Stimulated activated naive B cell treated with anti-CD40 and anti-IgM and Interleukin-4, amounts not matched to agents 10 μg/mL and 1 μg/mL and 100 μg/mL, for 72 hours (primary cell): ENCODE measurements at regions not wholly inside any gene's neighbourhood (a gene's known extent, or its start where the extent isn't known, plus 50 kb on each side); places are given as distances from the start of the nearest gene placed in this dataset.

Experiments
- ATAC-seq, 2 donors: fragments of 150-1000 bp; cut with Tn5 transposase; replicated peaks; 2 replicates each; pipeline ENCODE4 v1.10.0; 2021; ENCODE audit warnings: moderate library complexity in 1 of 2
- DNase-seq: peaks from one replicate; pipeline ENCODE4 v3.0.0; 2021
- H3K27ac Mint-ChIP-seq: one replicate; pipeline ENCODE4 v1.8.0; 2022; ENCODE audit warnings: mild to moderate bottlenecking, mixed read lengths
- H3K27me3 Mint-ChIP-seq, 2 donors: one replicate each; pipeline ENCODE4 v1.8.0; 2022; ENCODE audit warnings: mixed read lengths in 2 of 2
- H3K36me3 Mint-ChIP-seq, 2 donors: one replicate each; pipeline ENCODE4 v1.8.0; 2022; ENCODE audit warnings: mixed read lengths in 2 of 2, mild to moderate bottlenecking in 1 of 2
- H3K4me1 Mint-ChIP-seq, 2 donors: one replicate each; pipeline ENCODE4 v1.8.0; 2022; ENCODE audit warnings: mixed read lengths in 2 of 2, mild to moderate bottlenecking in 1 of 2
- H3K4me3 Mint-ChIP-seq, 2 donors: one replicate each; pipeline ENCODE4 v1.8.0; 2022; ENCODE audit warnings: mild to moderate bottlenecking in 2 of 2, mixed read lengths in 2 of 2, moderate library complexity in 1 of 2
- H3K9me3 Mint-ChIP-seq, 2 donors: one replicate each; pipeline ENCODE4 v1.8.0; 2022; ENCODE audit warnings: mixed read lengths in 2 of 2, mild to moderate bottlenecking in 1 of 2

DNA sequence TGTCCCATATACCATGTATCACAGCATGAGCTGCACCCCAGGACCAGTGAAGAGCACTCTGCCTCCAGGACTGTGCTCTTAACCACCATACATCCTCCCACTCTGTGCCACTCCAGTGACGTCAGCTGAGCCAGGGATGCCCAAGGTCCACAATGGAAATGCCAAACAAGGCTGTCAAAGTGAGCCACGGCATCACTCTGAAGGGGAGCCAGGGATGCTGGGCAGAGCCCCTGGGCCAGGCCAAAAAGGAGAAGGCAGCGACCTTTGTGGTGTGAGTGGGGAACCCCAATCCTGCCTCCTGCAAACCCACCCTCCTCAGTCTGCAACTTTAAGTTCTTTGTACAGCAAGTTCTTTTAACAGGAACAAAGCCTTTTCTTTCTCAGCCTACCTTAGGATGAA lies 242.7 kb downstream of the SYK start:
- no peaks in the 10 kb centered on the region for H3K36me3 Mint-ChIP-seq
- H3K27me3 Mint-ChIP-seq, result peaks cover 15 to 36% of the 10 kb centered on the region in 2 donors
- H3K27ac Mint-ChIP-seq, result no peak overlapping the region
- DNase-seq, result no peak
- peaks cover 20 to 22% of the 10 kb centered on the region in 2 donors for H3K4me1 Mint-ChIP-seq
- peaks cover 0 to 5% of the 10 kb centered on the region in 2 donors for H3K9me3 Mint-ChIP-seq
- no peak overlapping the region for H3K4me3 Mint-ChIP-seq
- ATAC-seq, result peak; percentile 44 to 45

DNA sequence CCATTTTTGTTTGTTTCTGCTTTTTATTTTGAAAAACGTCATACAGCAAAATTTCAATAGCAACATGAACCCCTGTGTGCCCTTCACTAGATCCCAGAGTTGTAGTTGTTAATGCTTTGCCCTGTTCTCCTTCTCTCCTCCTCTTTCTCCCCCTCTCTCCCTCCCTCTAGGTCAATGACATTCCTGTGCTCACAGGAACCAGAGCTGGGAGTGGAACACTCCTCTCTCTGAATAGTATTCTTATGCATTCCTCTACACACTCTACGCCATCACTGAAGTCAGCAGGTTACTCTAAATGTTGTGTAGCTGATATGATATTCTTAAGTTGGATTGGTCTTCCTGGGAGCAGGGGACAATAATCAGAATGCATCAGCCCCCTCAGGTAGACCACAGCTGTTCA lies 243.4 kb downstream of the SYK start:
- peaks cover 20 to 40% of the 10 kb centered on the region in 2 donors for H3K27me3 Mint-ChIP-seq
- H3K4me1 Mint-ChIP-seq, result peaks cover 20 to 22% of the 10 kb centered on the region in 2 donors
- ATAC-seq, result no peak
- no peak for DNase-seq
- peaks cover 0 to 5% of the 10 kb centered on the region in 2 donors for H3K9me3 Mint-ChIP-seq
- no peaks in the 10 kb centered on the region for H3K36me3 Mint-ChIP-seq
- H3K4me3 Mint-ChIP-seq, result no peak overlapping the region
- H3K27ac Mint-ChIP-seq, result peak overlapping the region; percentile 69

DNA sequence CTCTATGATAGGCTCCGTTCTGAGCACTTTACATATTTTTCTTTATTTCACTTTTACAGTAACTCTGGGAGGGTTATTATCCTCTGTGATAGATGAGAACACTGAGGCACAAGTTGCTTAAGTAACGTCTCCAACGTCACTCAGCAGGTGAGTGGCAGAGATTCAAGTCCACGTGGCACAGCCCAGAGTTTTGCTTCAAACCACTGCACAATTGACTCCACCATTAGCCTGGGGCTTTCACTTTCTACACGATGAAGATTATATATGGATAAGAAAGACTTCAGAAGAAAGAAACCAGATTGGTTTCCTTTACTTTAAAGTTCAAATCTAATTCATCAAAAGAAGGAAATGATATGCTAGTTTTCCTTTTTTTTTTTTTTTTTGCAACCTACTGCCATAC lies 245.9 kb downstream of the SYK start:
- no peaks in the 10 kb centered on the region for H3K36me3 Mint-ChIP-seq
- H3K4me3 Mint-ChIP-seq, result no peak overlapping the region
- ATAC-seq (peak; percentile 59 to 70), DNase-seq (no peak)
- H3K27ac Mint-ChIP-seq, result no peak overlapping the region
- H3K4me1 Mint-ChIP-seq, result peaks cover 16 to 22% of the 10 kb centered on the region in 2 donors
- H3K9me3 Mint-ChIP-seq, result no peaks in the 10 kb centered on the region
- peaks cover 31 to 49% of the 10 kb centered on the region in 2 donors for H3K27me3 Mint-ChIP-seq

DNA sequence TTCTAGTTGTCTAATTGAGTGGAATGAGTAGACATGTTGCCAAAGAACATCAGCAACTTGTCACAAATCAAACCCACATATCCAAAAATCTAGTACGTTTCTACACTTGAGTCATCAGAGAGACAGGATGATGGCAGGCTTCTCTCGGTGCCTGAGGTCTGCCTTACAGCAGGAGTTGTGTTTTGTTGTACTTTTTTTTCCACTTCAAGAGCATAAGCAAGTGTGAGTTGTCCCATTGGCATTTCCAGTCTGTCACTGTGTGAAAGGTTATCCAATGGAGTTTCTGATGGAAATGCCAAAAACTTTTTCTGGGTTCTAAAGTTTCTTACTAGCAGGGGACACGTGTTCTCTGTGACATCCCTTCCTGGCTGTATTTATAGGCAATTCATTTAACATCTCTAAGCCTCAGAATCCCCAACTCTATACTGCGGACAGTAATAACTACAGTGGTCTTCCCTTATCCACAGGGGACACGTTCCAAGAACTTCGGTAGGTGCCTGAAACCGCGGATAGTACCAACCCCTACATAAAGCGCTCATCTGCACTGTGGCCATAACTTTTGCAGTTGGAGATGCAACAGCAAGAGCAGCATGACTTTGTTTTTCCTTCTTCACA lies 246.5 kb downstream of the SYK start:
- Mint-ChIP-seq H3K36me3 (no peaks in the 10 kb centered on the region), H3K27ac (peak overlapping the region; percentile 3), H3K4me1 (peaks cover 16 to 27% of the 10 kb centered on the region in 2 donors), H3K9me3 (no peaks in the 10 kb centered on the region), H3K4me3 (no peak overlapping the region), H3K27me3 (peaks cover 31 to 49% of the 10 kb centered on the region in 2 donors)
- ATAC-seq, result peak; percentile 71 to 80
- DNase-seq, result no peak

DNA sequence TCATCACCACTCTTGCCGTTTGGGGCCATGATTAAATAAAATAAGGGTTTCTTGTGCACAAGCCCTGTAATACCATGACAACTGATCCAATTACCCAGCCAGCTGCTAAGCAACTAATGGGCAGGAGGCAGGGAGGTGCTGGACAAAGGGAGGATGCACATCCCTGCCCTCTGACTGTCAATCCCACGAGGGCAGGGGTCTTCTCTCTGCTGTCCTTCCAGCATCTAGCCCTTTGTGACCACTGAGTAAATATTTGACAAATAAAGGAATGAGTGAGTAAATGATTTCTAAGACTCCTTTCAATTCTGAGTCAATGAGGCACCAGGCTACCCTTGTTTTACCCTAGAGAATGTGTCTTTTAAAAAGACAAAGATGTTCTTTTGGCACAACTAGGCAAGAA lies 247.1 kb downstream of the SYK start:
- H3K9me3 Mint-ChIP-seq, result no peaks in the 10 kb centered on the region
- DNase-seq (no peak), ATAC-seq (no peak)
- peaks cover 14 to 24% of the 10 kb centered on the region in 2 donors for H3K4me1 Mint-ChIP-seq
- no peak overlapping the region for H3K4me3 Mint-ChIP-seq
- no peak overlapping the region for H3K27ac Mint-ChIP-seq
- peaks cover 31 to 45% of the 10 kb centered on the region in 2 donors for H3K27me3 Mint-ChIP-seq
- no peaks in the 10 kb centered on the region for H3K36me3 Mint-ChIP-seq

DNA sequence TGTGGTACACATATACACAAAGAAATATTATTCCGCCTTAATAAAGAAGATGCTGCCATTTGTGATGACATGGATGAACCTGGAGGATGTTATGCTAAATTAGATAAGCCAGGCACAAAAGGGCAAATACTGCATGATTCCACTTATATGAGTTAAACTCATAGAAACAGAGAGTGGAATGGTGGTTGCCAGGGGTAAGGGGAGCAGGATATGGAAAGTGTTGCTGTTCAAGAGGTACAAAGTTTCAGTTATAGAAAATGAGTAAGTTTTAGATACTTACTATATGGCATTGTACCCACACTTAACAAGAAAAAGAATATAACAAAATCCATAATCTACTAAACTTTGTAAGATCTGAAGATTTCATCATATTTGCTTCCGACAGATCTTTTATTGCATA lies 252.2 kb downstream of the SYK start:
- H3K4me1 Mint-ChIP-seq, result peaks cover 10 to 35% of the 10 kb centered on the region in 2 donors
- peaks cover 16 to 17% of the 10 kb centered on the region in 2 donors for H3K27me3 Mint-ChIP-seq
- no peaks in the 10 kb centered on the region for H3K36me3 Mint-ChIP-seq
- no peak for ATAC-seq
- no peaks in the 10 kb centered on the region for H3K9me3 Mint-ChIP-seq
- H3K27ac Mint-ChIP-seq, result no peak overlapping the region
- H3K4me3 Mint-ChIP-seq, result no peak overlapping the region
- DNase-seq, result no peak

DNA sequence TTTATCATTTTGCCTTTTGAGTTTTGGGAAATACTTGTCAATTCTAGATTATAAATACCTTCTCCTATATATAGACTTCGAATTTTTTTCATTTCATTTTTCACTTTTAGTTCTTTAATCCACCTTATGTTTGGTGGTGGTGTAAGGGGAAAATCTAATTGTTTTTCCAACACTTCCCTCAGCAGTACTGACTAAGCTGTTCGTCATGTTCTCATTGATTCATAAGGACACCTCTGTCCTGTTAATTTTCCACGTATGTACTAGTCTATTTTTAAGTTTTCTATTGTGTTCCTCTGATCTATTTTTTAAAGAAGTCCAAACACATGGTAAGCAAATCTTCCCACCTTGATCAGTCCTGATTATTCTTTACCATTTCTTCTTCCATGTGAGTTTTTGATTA lies 254.2 kb downstream of the SYK start:
- DNase-seq (no peak), ATAC-seq (no peak)
- Mint-ChIP-seq H3K27ac (no peak overlapping the region), H3K4me3 (no peak overlapping the region), H3K9me3 (no peaks in the 10 kb centered on the region), H3K27me3 (peaks cover 1 to 3% of the 10 kb centered on the region in 2 donors), H3K4me1 (peaks cover 14 to 41% of the 10 kb centered on the region in 2 donors), H3K36me3 (no peaks in the 10 kb centered on the region)

DNA sequence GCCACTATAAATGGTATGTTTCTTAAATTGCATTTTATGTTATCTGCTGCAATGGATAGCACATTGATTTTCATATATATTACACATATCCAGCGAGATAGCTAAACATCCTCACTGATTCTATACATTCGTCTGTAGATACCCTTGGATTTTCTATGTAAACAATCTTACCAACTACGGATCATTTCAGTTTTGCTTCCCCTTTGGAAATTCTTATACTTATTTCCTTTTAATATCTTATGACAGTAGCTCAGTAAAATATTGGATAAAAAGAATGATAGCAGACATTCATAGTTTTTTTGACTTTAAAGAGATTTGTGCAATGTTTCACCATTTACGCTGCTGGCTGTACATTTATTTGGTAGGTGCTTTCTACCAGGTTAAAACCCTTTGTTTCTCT lies 254.9 kb downstream of the SYK start:
- H3K4me1 Mint-ChIP-seq, result peaks cover 20 to 47% of the 10 kb centered on the region in 2 donors
- H3K27ac Mint-ChIP-seq, result no peak overlapping the region
- DNase-seq (no peak), ATAC-seq (peak; percentile 45 to 57)
- no peaks in the 10 kb centered on the region for H3K9me3 Mint-ChIP-seq
- no peak overlapping the region for H3K4me3 Mint-ChIP-seq
- H3K27me3 Mint-ChIP-seq, result no peaks in the 10 kb centered on the region
- no peaks in the 10 kb centered on the region for H3K36me3 Mint-ChIP-seq

DNA sequence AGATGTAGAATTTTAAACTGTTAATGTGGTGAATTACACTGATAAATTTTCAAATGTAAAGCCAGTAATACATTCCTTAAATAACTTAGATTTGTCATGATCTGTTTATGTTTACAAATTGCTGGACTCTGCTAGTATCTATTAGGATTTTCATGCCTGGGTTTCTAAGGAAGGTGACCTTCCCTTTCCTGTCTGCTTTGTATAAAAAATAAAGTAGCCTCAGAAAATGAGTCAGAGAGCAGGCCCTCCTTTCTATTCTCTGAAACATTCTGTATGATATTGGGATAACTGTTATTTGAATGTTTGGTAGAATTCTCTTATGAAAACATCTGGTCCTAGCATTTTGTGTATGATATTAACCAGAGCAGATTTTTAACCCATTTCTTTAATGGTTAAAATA lies 255.3 kb downstream of the SYK start:
- no peaks in the 10 kb centered on the region for H3K27me3 Mint-ChIP-seq
- ATAC-seq (peak; percentile 49 to 60), DNase-seq (no peak)
- no peak overlapping the region for H3K4me3 Mint-ChIP-seq
- H3K9me3 Mint-ChIP-seq, result no peaks in the 10 kb centered on the region
- no peaks in the 10 kb centered on the region for H3K36me3 Mint-ChIP-seq
- H3K4me1 Mint-ChIP-seq, result peaks cover 24 to 52% of the 10 kb centered on the region in 2 donors
- no peak overlapping the region for H3K27ac Mint-ChIP-seq

DNA sequence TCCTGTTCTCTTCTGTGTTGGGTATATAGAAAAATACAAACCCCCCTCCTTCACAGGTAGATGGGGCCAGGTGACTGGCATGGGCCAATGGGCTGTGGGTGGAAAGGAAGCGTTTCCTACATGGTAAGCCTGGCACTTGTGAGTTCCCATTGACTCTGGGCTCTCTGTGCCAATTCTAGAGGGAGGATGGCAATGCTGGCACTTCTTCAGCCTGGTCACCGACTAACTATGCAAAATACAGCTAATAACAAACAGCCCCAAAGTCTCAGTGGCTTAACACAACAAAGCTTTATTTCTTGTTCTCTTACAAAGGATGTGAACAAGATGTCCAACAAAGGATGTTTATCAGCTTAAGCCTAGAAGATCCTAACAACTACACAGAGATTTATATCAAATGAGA lies 258.1 kb downstream of the SYK start:
- Mint-ChIP-seq H3K27me3 (no peaks in the 10 kb centered on the region), H3K4me3 (no peak overlapping the region), H3K4me1 (peaks cover 33 to 61% of the 10 kb centered on the region in 2 donors), H3K9me3 (no peaks in the 10 kb centered on the region), H3K27ac (no peak overlapping the region), H3K36me3 (peaks cover 0 to 3% of the 10 kb centered on the region in 2 donors)
- DNase-seq, result no peak
- ATAC-seq, result no peak

DNA sequence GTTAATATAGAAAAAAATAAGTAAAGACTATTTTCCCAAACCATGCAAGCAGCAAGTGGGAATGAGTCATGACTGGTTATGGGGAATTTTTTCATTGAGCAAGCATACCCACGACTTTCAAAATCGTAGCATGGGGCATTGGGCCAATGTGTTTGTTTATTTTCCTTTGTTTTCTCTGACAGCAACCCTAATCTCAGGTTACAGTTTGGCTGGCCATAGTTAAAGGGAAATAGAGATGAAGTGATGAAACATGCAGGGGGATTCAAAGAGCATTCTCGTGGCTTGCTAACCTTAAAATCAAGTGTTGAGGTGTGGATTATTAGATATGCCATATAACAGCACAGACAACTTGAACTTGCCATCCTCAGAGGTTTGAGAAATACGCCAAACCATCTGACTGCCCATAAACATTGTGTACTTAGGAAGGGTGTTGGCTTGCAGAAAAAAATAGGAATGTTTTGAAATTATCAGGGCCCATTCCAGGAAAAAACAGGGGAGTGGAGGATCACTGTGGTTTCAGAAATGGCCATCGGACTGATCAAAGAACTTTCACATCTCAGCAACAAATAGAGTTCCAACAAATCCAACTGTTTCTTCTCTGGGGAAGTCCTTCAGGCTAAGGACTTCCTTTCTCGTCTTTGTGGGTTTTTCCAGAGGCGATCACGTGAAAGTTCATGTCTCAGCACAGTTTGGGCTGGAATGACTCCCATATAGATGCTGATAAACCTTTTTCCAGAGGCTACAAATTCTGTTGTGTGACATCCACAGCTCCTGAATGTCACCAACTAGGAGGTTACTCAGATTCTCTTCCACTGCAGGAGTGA lies 259.1 kb downstream of the SYK start:
- DNase-seq, result no peak
- Mint-ChIP-seq H3K36me3 (peaks cover 0 to 3% of the 10 kb centered on the region in 2 donors), H3K4me3 (no peak overlapping the region), H3K27me3 (peaks cover 0 to 5% of the 10 kb centered on the region in 2 donors), H3K4me1 (peaks cover 33 to 53% of the 10 kb centered on the region in 2 donors), H3K27ac (no peak overlapping the region), H3K9me3 (no peaks in the 10 kb centered on the region)
- ATAC-seq, result peak in 1 of 2 donors; percentile 34

DNA sequence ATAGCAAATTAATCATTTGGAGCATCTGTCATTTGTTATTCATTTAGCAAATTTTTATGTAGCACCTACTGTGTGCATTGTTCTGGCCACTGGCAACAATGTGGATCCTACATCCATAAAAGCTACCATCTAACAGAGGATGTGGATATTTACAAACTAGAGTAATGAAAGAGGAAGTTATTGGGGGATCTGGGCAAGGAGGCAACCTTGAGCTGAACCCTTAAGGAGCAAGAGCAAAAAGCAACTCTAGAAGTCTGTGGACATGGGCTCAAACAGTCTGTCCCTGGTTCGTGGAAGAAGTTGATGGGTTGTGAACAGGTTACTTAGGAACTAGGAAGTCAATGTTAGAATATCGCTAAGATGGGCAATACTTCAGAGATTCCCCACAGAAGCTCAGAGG lies 259.9 kb downstream of the SYK start:
- Mint-ChIP-seq H3K9me3 (no peaks in the 10 kb centered on the region), H3K27me3 (peaks cover 5 to 7% of the 10 kb centered on the region in 2 donors), H3K4me1 (peaks cover 29 to 45% of the 10 kb centered on the region in 2 donors), H3K36me3 (peaks cover 0 to 3% of the 10 kb centered on the region in 2 donors), H3K4me3 (no peak overlapping the region), H3K27ac (no peak overlapping the region)
- ATAC-seq, result no peak
- no peak for DNase-seq

DNA sequence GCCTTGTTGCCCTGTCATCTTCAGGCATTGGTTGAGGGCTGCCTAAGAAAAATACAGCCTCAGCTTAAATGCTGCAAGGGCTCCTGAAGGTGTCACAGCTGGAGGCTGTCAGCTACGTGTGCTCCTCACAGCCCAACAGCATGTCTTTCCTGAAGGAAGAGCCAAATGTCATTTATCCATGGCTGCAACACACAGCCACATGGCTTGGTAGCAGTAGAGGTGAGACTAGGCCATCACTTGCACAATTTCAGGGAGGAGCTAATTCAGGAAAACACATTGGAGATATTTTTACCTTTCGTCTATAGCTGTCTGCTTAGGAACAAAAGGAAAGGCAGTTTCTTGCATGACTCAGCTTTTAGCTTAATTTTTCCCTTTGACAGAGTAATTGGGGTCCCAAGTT lies 260.7 kb downstream of the SYK start:
- DNase-seq (no peak), ATAC-seq (no peak)
- H3K9me3 Mint-ChIP-seq, result no peaks in the 10 kb centered on the region
- H3K4me1 Mint-ChIP-seq, result peaks cover 27 to 37% of the 10 kb centered on the region in 2 donors
- H3K27me3 Mint-ChIP-seq, result peaks cover 5 to 12% of the 10 kb centered on the region in 2 donors
- no peak overlapping the region for H3K27ac Mint-ChIP-seq
- no peak overlapping the region for H3K4me3 Mint-ChIP-seq
- H3K36me3 Mint-ChIP-seq, result peaks cover 0 to 3% of the 10 kb centered on the region in 2 donors

DNA sequence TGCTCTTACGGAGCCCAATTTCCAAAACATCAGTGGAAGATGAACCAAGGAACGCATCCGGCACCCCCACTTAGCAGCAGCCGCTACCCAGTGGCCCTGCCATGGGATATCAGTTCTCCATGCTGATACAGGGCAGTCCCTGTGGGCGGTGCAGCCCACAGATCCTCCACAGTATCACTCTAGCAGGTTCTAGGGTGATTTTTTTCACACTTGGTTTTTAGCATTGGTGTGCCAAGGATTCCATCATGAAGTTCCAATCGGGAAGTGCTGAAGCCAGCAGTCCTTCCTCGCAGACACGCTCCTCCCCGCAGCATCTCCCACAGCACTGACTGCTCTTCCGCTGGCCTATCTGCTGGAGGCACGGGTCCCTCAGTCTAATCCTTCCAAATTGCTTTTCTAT lies 261.9 kb downstream of the SYK start:
- Mint-ChIP-seq H3K27ac (no peak overlapping the region), H3K4me1 (peaks cover 23 to 31% of the 10 kb centered on the region in 2 donors), H3K9me3 (no peaks in the 10 kb centered on the region), H3K4me3 (no peak overlapping the region), H3K27me3 (peaks cover 5 to 12% of the 10 kb centered on the region in 2 donors), H3K36me3 (peaks cover 0 to 3% of the 10 kb centered on the region in 2 donors)
- ATAC-seq, result peak in 1 of 2 donors; percentile 14
- DNase-seq, result no peak
